Activated T-cell treated with anti-CD3 and anti-CD28 coated beads, Interleukin-2, amount 50 U/mL, for 4 hours (primary cell): ENCODE measurements at regions not wholly inside any gene's neighbourhood (a gene's known extent, or its start where the extent isn't known, plus 50 kb on each side); places are given as distances from the start of the nearest gene placed in this dataset.

Source experiments
- ATAC-seq, 2 donors: fragments of 200-7000 bp; cut with Tn5 transposase; one replicate each; pipeline ENCODE4 v1.10.0; 2021
- DNase-seq: peaks from one replicate; pipeline ENCODE4 v3.0.0-alpha.2; 2020
- H3K27me3 Mint-ChIP-seq: one replicate; pipeline ENCODE4 v1.8.0; 2021; ENCODE audit warnings: low read depth, mixed read lengths
- H3K36me3 Mint-ChIP-seq: one replicate; pipeline ENCODE4 v1.8.0; 2022; ENCODE audit warnings: mixed read lengths; ENCODE audit not compliant: insufficient read depth
- H3K4me1 Mint-ChIP-seq: one replicate; pipeline ENCODE4 v1.8.0; 2021; ENCODE audit warnings: low read depth, mixed read lengths
- H3K4me3 Mint-ChIP-seq: one replicate; pipeline ENCODE4 v1.8.0; 2021; ENCODE audit warnings: mild to moderate bottlenecking, moderate library complexity, mixed read lengths
- H3K9me3 Mint-ChIP-seq: one replicate; pipeline ENCODE4 v1.8.0; 2021; ENCODE audit warnings: mixed read lengths

DNA sequence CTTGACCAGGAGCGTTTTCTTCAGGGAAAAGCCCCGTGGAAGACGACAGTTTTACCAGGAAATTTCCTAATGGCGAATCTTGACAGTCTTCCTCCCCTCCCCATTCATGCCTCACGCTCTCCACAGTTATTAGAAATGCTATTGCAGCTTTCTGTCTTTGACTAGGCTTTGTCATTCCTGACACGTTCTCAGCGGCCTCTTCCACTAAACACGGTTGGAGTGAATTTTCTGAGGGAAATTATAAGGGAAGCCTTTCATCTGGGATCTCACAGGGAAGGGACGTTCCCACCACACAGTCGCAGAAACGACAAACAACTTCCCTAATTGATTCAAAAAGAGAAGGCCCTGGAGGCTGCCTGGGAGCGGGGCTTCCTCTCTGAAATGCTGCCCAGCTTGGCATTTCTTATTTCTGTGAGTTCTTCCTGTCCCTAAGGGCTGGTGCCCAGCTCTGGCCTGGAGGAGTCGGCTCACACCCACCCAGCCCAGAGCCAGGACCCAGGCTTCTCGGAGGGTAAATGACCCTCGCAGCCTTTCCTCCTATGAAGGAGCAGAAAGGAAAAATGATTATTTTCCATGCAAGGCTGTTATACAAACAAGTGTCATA lies 57.1 kb upstream of the PPP1R26 start:
- Mint-ChIP-seq H3K4me3 (no peak overlapping the region), H3K27me3 (peaks cover 25% of the 10 kb centered on the region), H3K36me3 (no peaks in the 10 kb centered on the region), H3K4me1 (no peaks in the 10 kb centered on the region), H3K9me3 (peaks cover 10% of the 10 kb centered on the region)
- ATAC-seq (no peak), DNase-seq (no peak)

GRCh38 chr9:135423725-135424124 lies 55.9 kb upstream of the PPP1R26 start:
- Mint-ChIP-seq H3K36me3 (no peaks in the 10 kb centered on the region), H3K4me1 (no peaks in the 10 kb centered on the region), H3K27me3 (peaks cover 28% of the 10 kb centered on the region), H3K9me3 (peaks cover 15% of the 10 kb centered on the region), H3K4me3 (no peak overlapping the region)
- no peak for DNase-seq
- ATAC-seq, result no peak
